ENCODE measurements at regions not wholly inside any gene's neighbourhood (a gene's known extent, or its start where the extent isn't known, plus 50 kb on each side); places are given as distances from the start of the nearest gene placed in this dataset.
A peak's percentile ranks its signal among the peaks of the same experiment; 100 is the strongest.
"Not testable (repeated sequence)": the region's sequence is repeated elsewhere in the genome, so short reads cannot be mapped to it uniquely, and the experiment has no call there.

- intact Hi-C loops (cut with DNase I; ENCODE audit: low total_unique reads) = no loop called here
- no peaks in the 10 kb centered on the region for H3K4me1 ChIP-seq
- no peaks in the 10 kb centered on the region for H3K27me3 ChIP-seq
- 73 to 100% (median 88%) methylated on average over 2 of the region's 2 CpGs for WGBS, 5 donors
- no peak overlapping the region for H3K27ac ChIP-seq
- H3K36me3 ChIP-seq = no peaks in the 10 kb centered on the region
- TF ChIP-seq EP300 (IDR thresholded peaks at IDR 0.05) = no peak
- TF ChIP-seq POLR2AphosphoS5 (IDR thresholded peaks at IDR 0.05) = no peak
- TF ChIP-seq POLR2A (IDR thresholded peaks at IDR 0.05) = no peak
- no peak for TF ChIP-seq CTCF (IDR thresholded peaks at IDR 0.05)
- no peak overlapping the region for H3K4me3 ChIP-seq
- no peak for DNase-seq
- H3K9me3 ChIP-seq = peaks cover 0 to 2% (median 0%) of the 10 kb centered on the region in 4 donors
These were observed 89.1 kb upstream of the C1GALT1C1 start for GRCh38 chrX:120718969-120719368.

GRCh38 chrX:120702337-120702736 lies 72.5 kb upstream of the C1GALT1C1 start:
- H3K27me3 ChIP-seq; H3K4me1 ChIP-seq; intact Hi-C loops (cut with DNase I; ENCODE audit: low total_unique reads); H3K4me3 ChIP-seq; DNase-seq; H3K36me3 ChIP-seq; H3K27ac ChIP-seq: not testable (repeated sequence)
- H3K9me3 ChIP-seq = peaks cover 0 to 16% (median 3%) of the 10 kb centered on the region in 4 donors
- 87 to 100% (median 91%) methylated on average over 2 of the region's 2 CpGs for WGBS, 5 donors

GRCh38 chrX:120697053-120697452 lies 67.2 kb upstream of the C1GALT1C1 start:
- peak in 1 of 2 donors; percentile 15 for DNase-seq
- no peak overlapping the region for H3K27ac ChIP-seq
- no peaks in the 10 kb centered on the region for H3K36me3 ChIP-seq
- H3K4me1 ChIP-seq = no peaks in the 10 kb centered on the region
- no peak overlapping the region for H3K4me3 ChIP-seq
- H3K27me3 ChIP-seq = no peaks in the 10 kb centered on the region
- TF ChIP-seq EP300 (IDR thresholded peaks at IDR 0.05) = no peak
- TF ChIP-seq POLR2A (IDR thresholded peaks at IDR 0.05) = no peak
- no peak for TF ChIP-seq POLR2AphosphoS5 (IDR thresholded peaks at IDR 0.05)
- no peak for TF ChIP-seq CTCF (IDR thresholded peaks at IDR 0.05)
- peaks cover 0 to 16% (median 3%) of the 10 kb centered on the region in 4 donors for H3K9me3 ChIP-seq
- intact Hi-C loops (cut with DNase I; ENCODE audit: low total_unique reads) = no loop called here

GRCh38 chrX:120692319-120692718 lies 62.5 kb upstream of the C1GALT1C1 start:
- Histone ChIP-seq H3K27me3 (no peaks in the 10 kb centered on the region), H3K4me3 (no peak overlapping the region), H3K36me3 (no peaks in the 10 kb centered on the region), H3K4me1 (no peaks in the 10 kb centered on the region), H3K9me3 (no peaks in the 10 kb centered on the region), H3K27ac (no peak overlapping the region)
- WGBS, 5 donors = 52 to 70% (median 56%) methylated on average over 2 of the region's 2 CpGs
- TF ChIP-seq EP300 (IDR thresholded peaks at IDR 0.05) (no peak), POLR2AphosphoS5 (IDR thresholded peaks at IDR 0.05) (no peak), POLR2A (IDR thresholded peaks at IDR 0.05) (no peak), CTCF (IDR thresholded peaks at IDR 0.05) (no peak)
- no peak for DNase-seq
- intact Hi-C loops (cut with DNase I; ENCODE audit: low total_unique reads) = no loop called here

- H3K4me3 ChIP-seq = no peak overlapping the region
- DNase-seq = no peak
- no peaks in the 10 kb centered on the region for H3K4me1 ChIP-seq
- TF ChIP-seq POLR2A (IDR thresholded peaks at IDR 0.05) (no peak), CTCF (IDR thresholded peaks at IDR 0.05) (no peak), POLR2AphosphoS5 (IDR thresholded peaks at IDR 0.05) (no peak), EP300 (IDR thresholded peaks at IDR 0.05) (no peak)
- intact Hi-C loops (cut with DNase I; ENCODE audit: low total_unique reads) = no loop called here
- H3K36me3 ChIP-seq = no peaks in the 10 kb centered on the region
- H3K27ac ChIP-seq = no peak overlapping the region
- no peaks in the 10 kb centered on the region for H3K9me3 ChIP-seq
- 75 to 90% (median 86%) methylated on average over 4 of the region's 4 CpGs for WGBS, 5 donors
- H3K27me3 ChIP-seq = no peaks in the 10 kb centered on the region
These were observed 61.1 kb upstream of the C1GALT1C1 start for GRCh38 chrX:120690941-120691340.

All from stomach (tissue), 8 donors.